ENCODE measurements at regions not wholly inside any gene's neighbourhood (a gene's known extent, or its start where the extent isn't known, plus 50 kb on each side); places are given as distances from the start of the nearest gene placed in this dataset.

DNA sequence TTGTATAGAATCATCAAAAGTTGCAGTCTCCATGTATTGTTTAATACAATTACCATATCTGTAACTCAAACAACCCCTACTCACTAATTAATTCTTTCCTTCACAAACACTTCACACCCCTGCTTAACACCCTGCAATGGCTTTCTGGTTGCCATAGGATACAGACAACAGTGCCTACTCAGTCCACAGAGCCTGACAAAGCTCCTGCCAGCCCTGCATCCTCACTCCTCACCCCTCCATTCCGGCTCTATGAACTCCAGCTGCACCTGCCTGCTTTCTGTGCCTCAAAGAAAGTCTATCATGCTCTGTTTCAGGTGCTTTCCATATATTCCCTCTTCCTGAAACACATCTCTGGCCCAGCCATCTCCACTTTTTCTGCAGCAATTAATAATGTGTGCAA is 253.4 kb downstream of the HACE1 start:
- Histone ChIP-seq H3K4me1 (replicated peaks) (no peaks in the 10 kb centered on the region), H3K36me3 (no peaks in the 10 kb centered on the region), H3K27me3 (replicated peaks) (no peaks in the 10 kb centered on the region), H3K27ac (no peak overlapping the region), H3K4me3 (no peak overlapping the region), H3K9me3 (replicated peaks) (no peaks in the 10 kb centered on the region)
- no peak for DNase-seq (ENCODE audit: low read depth in 1 of 2, low spot score in 2 of 2)

DNA sequence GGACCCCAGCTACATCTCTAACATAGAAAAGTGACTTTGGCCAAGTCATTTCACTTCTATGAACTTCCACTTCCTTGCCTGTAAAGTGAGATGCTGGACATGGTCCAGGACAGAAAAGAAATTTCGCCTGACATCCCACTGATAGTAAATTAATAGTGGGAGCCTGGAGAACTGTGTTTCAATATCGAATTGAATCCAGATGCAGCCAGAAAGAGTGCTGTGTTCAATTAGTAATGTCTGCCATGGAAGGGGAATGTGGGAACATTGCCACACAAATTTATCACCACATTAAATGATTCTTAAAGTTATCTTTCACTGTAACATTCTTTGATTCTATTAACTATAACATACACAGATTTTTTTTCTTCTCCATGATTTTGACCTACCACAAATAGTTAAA is 255.0 kb downstream of the HACE1 start:
- H3K36me3 ChIP-seq = no peaks in the 10 kb centered on the region
- H3K4me1 ChIP-seq (replicated peaks) = no peaks in the 10 kb centered on the region
- H3K27ac ChIP-seq = no peak overlapping the region
- H3K4me3 ChIP-seq = no peak overlapping the region
- no peak for DNase-seq (ENCODE audit: low read depth in 1 of 2, low spot score in 2 of 2)
- H3K27me3 ChIP-seq (replicated peaks) = no peaks in the 10 kb centered on the region
- H3K9me3 ChIP-seq (replicated peaks) = no peaks in the 10 kb centered on the region

DNA sequence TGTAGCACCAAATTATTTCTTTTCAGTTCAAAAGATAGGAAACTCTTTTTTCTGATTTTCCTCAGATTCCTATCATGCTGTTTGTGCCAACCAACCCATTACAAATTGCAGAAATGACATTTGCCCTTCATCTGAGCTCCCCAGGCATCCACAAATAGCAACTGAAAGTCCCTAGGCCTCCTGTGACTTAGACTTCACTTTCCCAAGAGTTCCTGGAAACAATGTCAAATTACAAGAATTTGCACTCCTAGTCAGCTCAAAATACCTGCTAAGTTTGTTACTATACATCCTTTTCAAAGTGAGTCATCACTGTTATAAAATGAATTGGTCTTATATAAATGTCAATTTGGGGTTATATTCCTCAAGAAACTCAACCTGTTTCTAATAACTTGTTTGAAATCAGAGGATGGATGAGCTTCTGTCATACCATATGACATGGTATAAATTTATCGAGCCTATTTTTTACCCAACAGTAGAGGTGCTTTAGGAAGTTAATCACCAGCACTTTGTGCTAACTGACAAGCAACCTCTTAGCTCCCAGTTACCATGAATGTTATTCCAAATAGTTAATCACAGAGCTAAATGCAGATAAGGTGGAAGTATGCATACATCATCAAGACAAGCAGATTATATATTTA is 256.5 kb downstream of the HACE1 start:
- no peaks in the 10 kb centered on the region for H3K4me1 ChIP-seq (replicated peaks)
- no peaks in the 10 kb centered on the region for H3K36me3 ChIP-seq
- no peaks in the 10 kb centered on the region for H3K9me3 ChIP-seq (replicated peaks)
- H3K27ac ChIP-seq = no peak overlapping the region
- no peak for DNase-seq (ENCODE audit: low read depth in 1 of 2, low spot score in 2 of 2)
- no peak overlapping the region for H3K4me3 ChIP-seq
- no peaks in the 10 kb centered on the region for H3K27me3 ChIP-seq (replicated peaks)

DNA sequence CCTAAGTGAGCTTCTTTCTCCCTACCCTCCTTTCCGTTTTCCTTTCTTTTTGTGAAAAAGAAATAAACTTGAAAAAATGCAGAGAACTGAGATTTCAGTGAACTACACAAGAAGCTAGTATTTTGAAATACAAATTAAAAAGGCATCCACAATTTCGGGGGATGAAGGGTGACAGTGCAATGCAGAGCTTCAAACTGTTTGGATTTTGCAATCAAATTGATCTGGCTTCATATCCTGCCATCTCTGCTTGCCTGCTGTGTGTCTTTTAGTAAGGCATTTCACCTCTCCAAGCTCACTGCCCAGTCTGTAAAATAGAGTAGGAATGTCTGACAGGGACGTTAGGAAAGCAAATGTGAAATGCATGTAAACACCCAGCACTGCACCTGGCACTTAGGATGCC is 258.0 kb downstream of the HACE1 start:
- H3K36me3 ChIP-seq = no peaks in the 10 kb centered on the region
- no peaks in the 10 kb centered on the region for H3K4me1 ChIP-seq (replicated peaks)
- H3K27ac ChIP-seq = no peak overlapping the region
- peaks cover 3% of the 10 kb centered on the region for H3K27me3 ChIP-seq (replicated peaks)
- no peak for DNase-seq (ENCODE audit: low read depth in 1 of 2, low spot score in 2 of 2)
- H3K4me3 ChIP-seq = no peak overlapping the region
- H3K9me3 ChIP-seq (replicated peaks) = no peaks in the 10 kb centered on the region

DNA sequence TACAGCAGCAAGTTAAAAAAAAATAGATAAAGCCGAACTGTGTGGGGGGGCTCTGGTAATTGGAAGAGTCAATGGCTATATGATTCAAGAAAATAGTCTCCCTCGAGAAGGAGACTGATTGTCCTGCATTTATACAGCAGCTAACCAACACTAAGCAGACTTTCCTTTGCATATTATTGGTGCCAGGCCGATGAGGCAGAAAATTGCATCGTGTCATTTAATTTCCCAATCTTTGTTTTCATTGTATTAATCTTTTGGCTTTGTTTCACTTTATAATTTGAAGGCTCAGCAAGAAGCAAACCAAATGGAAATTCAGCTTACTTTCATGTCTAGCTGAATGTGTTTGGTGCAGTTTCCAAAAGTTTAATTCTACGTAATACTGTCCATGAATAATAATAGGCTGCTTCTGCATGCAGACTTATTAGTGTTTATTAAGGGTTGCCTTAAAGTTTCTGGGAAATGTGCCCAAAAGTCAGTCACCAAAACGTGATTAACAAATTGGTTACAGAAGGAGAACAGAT is 258.5 kb downstream of the HACE1 start:
- Histone ChIP-seq H3K4me1 (replicated peaks) (no peaks in the 10 kb centered on the region), H3K27ac (no peak overlapping the region), H3K27me3 (replicated peaks) (peaks cover 3% of the 10 kb centered on the region), H3K4me3 (no peak overlapping the region), H3K9me3 (replicated peaks) (no peaks in the 10 kb centered on the region), H3K36me3 (no peaks in the 10 kb centered on the region)
- no peak for DNase-seq (ENCODE audit: low read depth in 1 of 2, low spot score in 2 of 2)

DNA sequence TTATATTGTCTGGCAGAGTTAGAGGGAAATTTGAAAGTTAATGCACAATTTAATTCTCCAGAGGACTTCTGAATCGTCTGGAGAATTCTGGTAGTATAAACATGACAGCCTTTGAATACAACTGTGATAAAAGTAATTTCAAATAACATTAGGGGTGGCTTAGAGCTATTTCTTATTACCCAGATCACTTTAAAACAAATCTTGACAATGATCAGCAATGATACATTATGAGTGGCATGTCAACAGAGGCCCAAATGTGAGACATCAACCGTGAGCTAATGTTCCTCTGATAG is 259.1 kb downstream of the HACE1 start:
- Histone ChIP-seq H3K4me3 (no peak overlapping the region), H3K27me3 (replicated peaks) (peaks cover 3% of the 10 kb centered on the region), H3K36me3 (no peaks in the 10 kb centered on the region), H3K9me3 (replicated peaks) (no peaks in the 10 kb centered on the region), H3K4me1 (replicated peaks) (no peaks in the 10 kb centered on the region), H3K27ac (no peak overlapping the region)
- no peak for DNase-seq (ENCODE audit: low read depth in 1 of 2, low spot score in 2 of 2)

DNA sequence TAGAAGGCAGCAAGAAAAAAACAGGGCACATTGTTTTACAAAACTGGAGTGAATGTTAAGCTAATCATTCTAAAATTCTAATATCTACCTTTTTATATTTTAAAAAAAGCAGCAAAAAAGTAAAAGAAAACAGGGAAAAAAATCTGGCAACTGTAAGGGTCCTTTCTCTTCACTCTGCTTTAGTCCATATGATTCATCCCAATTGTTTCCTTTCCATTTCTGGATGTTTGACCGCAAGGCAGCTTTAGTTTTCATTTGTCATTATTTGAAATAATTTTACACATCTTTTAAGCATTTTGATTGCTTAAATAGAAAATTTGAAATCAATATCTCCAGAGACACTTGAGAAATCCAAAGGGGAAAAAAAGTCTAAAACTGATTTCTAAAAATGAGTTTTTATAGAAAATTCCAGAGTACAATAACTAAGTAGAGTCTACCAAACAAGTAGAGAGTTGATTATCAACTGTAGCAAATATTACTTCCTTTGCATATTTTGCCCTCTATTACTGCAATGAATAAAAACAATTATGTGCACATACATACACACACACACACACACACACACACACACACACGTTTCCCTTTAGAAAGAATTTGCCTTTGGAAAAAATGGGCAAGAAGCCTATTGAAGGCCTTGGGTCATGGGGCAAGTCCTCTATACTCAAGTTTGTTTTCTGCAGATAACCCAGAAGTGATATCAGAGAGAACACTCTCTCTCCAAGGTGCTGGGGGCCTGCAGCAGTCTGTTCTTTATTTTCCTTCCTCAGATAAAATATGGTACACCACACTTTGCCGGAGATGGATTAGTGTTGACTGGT is 259.7 kb downstream of the HACE1 start:
- H3K4me3 ChIP-seq = no peak overlapping the region
- peaks cover 3% of the 10 kb centered on the region for H3K27me3 ChIP-seq (replicated peaks)
- no peaks in the 10 kb centered on the region for H3K36me3 ChIP-seq
- no peak for DNase-seq (ENCODE audit: low read depth in 1 of 2, low spot score in 2 of 2)
- no peak overlapping the region for H3K27ac ChIP-seq
- no peaks in the 10 kb centered on the region for H3K9me3 ChIP-seq (replicated peaks)
- no peaks in the 10 kb centered on the region for H3K4me1 ChIP-seq (replicated peaks)

DNA sequence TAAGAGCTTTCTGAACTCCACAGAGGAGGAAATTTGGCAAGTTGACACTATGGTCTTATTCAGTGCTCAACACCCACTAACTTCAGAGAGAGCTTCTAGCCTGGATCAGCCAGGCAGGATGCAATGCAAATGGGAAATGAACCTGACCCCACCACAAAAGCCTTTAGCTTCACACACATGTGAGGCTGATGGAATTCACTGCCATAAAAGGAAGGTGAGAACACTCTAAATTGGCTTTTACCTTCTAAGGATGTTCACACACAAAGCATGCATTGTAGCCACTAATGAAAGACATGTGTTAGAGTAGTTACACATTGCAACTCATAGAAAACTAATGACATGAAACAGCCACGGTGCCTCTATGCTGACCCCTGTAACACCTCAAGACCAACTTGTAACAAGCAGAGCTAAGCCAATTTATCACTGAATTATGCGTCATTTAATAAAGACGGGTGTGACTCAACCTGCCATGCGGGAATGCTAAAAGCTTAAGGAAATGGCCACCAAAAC is 262.1 kb downstream of the HACE1 start:
- Histone ChIP-seq H3K4me3 (no peak overlapping the region), H3K27ac (no peak overlapping the region), H3K27me3 (replicated peaks) (peaks cover 3% of the 10 kb centered on the region), H3K36me3 (no peaks in the 10 kb centered on the region), H3K9me3 (replicated peaks) (no peaks in the 10 kb centered on the region), H3K4me1 (replicated peaks) (no peaks in the 10 kb centered on the region)
- no peak for DNase-seq (ENCODE audit: low read depth in 1 of 2, low spot score in 2 of 2)

DNA sequence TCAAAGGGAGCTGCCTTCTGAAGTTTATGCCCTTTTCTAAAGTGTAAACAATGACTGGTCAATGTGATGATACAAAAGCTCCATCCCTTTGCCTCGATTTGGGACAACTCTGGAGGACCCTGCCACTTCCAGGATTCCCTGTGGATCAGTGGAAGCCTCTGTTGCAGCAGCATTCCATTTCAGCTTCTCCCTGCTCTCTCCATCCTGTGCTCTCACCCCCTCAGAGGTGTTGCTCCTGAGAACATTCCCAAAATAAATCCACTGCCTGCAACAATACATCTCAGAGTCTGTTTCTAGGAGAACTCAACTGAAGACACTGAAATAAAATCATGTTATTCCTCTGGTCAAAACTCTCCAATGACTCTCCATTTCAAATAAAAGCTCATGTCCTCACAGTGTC is 263.6 kb downstream of the HACE1 start:
- no peak for DNase-seq (ENCODE audit: low read depth in 1 of 2, low spot score in 2 of 2)
- Histone ChIP-seq H3K36me3 (no peaks in the 10 kb centered on the region), H3K27me3 (replicated peaks) (peaks cover 3% of the 10 kb centered on the region), H3K9me3 (replicated peaks) (no peaks in the 10 kb centered on the region), H3K4me3 (no peak overlapping the region), H3K4me1 (replicated peaks) (no peaks in the 10 kb centered on the region), H3K27ac (no peak overlapping the region)

DNA sequence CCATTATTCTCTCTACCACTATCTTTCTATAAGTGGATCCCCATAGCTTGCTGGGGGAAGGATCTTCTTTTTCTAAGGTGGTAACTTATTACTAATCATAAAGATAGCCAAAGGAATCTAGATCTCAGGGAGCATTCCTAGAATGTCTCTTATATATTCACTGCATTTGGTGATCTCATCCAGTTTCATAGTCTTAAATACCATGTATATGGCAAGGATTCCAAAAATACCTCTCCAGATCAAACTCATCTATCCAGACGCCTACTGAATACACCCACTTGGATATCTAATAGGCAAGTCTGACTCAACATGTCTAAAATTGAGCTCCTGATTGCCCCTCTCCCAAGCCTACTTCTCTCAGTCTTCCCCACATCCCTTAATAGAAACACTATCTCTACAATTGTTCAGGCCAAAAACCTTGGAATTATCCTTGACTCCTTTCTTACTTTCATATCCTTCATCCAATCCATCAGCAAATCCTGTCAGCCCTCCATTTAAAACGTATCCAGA is 264.4 kb downstream of the HACE1 start:
- H3K9me3 ChIP-seq (replicated peaks) = no peaks in the 10 kb centered on the region
- no peaks in the 10 kb centered on the region for H3K4me1 ChIP-seq (replicated peaks)
- DNase-seq (ENCODE audit: low read depth in 1 of 2, low spot score in 2 of 2) = no peak
- H3K27me3 ChIP-seq (replicated peaks) = peaks cover 3% of the 10 kb centered on the region
- H3K36me3 ChIP-seq = no peaks in the 10 kb centered on the region
- no peak overlapping the region for H3K27ac ChIP-seq
- H3K4me3 ChIP-seq = no peak overlapping the region

DNA sequence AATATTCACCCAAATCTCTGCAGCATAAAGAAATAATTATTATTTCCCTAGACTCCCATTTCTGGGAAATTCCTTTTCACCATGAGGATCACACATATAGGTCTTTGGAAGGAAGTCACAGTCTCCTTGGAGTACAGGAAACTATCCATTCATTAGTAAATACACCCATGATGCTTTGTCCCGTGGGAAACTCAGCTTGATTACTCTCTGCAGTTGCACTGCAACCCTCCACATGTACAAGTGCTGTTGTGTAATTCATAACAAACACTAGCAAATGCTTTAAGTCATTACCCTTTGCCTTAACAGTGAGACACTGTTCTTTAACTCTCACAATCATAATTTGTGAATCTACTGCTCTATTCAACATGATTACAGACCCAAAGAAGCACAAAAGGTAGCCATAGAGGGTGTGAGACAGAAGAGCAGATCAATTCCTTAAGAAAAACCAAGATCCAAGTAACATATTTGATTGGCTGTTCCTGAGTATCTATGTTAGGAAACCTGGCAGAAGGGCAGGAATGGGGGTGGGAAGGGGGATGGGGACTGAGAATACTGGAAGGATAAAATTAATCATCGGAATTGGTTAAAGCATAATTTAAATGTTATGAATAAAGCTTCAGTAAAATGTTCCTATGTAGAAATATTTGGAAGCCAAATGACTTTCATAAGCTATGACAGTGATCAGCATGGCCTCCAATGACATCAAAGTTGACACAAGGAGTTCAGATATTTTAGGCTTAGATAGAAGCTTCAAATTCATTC is 268.0 kb downstream of the HACE1 start:
- no peaks in the 10 kb centered on the region for H3K9me3 ChIP-seq (replicated peaks)
- no peaks in the 10 kb centered on the region for H3K4me1 ChIP-seq (replicated peaks)
- no peak for DNase-seq (ENCODE audit: low read depth in 1 of 2, low spot score in 2 of 2)
- no peak overlapping the region for H3K4me3 ChIP-seq
- H3K36me3 ChIP-seq = no peaks in the 10 kb centered on the region
- no peak overlapping the region for H3K27ac ChIP-seq
- H3K27me3 ChIP-seq (replicated peaks) = no peaks in the 10 kb centered on the region

DNA sequence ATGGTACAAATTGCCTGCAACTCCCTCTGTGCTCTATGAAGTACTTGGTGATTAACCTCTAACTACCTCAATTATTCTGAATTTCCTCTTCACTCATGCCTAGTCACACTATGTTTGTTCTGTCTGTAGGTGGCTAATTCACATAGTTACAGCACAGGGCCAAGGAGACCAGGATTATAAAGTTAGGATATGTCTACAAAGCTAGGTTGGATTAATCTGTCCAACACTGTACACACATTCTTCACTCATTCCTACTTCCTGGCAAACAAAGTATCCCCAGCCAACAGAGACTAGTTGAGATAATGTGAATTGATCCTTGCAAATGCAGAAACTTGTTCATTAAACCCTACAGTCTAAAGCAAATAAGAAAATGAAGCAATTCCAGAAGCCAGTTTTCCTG is 269.8 kb downstream of the HACE1 start:
- H3K4me1 ChIP-seq (replicated peaks) = no peaks in the 10 kb centered on the region; the same call in 1 of the 2 replicates
- H3K36me3 ChIP-seq = no peaks in the 10 kb centered on the region
- H3K27me3 ChIP-seq (replicated peaks) = no peaks in the 10 kb centered on the region
- H3K4me3 ChIP-seq = no peak overlapping the region
- no peaks in the 10 kb centered on the region for H3K9me3 ChIP-seq (replicated peaks)
- no peak overlapping the region for H3K27ac ChIP-seq
- no peak for DNase-seq (ENCODE audit: low read depth in 1 of 2, low spot score in 2 of 2)

DNA sequence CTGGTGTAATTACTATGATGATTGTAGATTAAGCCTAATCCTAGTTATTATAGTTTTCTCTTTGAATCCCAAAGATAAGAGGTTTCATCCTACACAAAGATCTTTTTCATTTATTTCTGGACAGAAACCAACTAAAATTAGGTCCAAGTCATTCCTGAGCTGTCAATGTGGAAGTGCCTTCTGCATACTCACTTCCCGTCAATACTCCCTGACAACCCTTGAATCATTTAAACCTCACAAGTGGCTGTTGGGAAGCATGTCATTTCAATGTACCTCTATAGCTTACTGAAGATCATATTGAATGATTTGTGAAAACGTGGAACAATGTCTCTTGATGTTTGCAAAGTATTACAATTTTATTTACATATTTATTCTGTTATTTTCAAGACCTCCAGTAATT is 274.1 kb downstream of the HACE1 start:
- H3K36me3 ChIP-seq = no peaks in the 10 kb centered on the region
- H3K4me3 ChIP-seq = no peak overlapping the region
- H3K9me3 ChIP-seq (replicated peaks) = no peaks in the 10 kb centered on the region
- H3K27ac ChIP-seq = no peak overlapping the region
- DNase-seq (ENCODE audit: low read depth in 1 of 2, low spot score in 2 of 2) = no peak
- H3K4me1 ChIP-seq (replicated peaks) = no peaks in the 10 kb centered on the region; the same call in 1 of the 2 replicates
- H3K27me3 ChIP-seq (replicated peaks) = no peaks in the 10 kb centered on the region

DNA sequence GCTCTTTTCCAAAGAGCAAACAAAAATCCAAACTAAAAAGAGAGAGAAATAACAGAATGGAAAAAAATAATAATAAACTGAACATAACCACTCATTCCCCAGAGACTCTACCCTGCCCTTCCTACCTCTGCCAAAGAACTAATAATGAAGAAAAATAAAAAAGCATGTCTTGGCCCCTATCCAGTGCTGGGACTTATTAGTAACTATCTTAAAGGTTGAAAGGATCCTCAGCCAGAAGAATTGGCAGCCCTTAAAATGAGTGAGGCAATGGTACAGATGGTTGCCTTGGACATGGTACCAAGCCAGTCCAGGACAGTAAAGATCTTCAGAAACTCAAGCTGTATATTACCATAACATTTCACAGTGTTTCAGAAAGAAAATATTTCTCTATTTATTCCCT is 279.3 kb downstream of the HACE1 start:
- no peak for DNase-seq (ENCODE audit: low read depth in 1 of 2, low spot score in 2 of 2)
- Histone ChIP-seq H3K27ac (no peak overlapping the region), H3K36me3 (no peaks in the 10 kb centered on the region), H3K27me3 (replicated peaks) (no peaks in the 10 kb centered on the region), H3K4me1 (replicated peaks) (no peaks in the 10 kb centered on the region), H3K9me3 (replicated peaks) (no peaks in the 10 kb centered on the region), H3K4me3 (no peak overlapping the region)

Measured in SJSA1 (cell line).